ENCODE measurements at regions not wholly inside any gene's neighbourhood (a gene's known extent, or its start where the extent isn't known, plus 50 kb on each side); places are given as distances from the start of the nearest gene placed in this dataset.
"Not testable (repeated sequence)": the region's sequence is repeated elsewhere in the genome, so short reads cannot be mapped to it uniquely, and the experiment has no call there.

DNA sequence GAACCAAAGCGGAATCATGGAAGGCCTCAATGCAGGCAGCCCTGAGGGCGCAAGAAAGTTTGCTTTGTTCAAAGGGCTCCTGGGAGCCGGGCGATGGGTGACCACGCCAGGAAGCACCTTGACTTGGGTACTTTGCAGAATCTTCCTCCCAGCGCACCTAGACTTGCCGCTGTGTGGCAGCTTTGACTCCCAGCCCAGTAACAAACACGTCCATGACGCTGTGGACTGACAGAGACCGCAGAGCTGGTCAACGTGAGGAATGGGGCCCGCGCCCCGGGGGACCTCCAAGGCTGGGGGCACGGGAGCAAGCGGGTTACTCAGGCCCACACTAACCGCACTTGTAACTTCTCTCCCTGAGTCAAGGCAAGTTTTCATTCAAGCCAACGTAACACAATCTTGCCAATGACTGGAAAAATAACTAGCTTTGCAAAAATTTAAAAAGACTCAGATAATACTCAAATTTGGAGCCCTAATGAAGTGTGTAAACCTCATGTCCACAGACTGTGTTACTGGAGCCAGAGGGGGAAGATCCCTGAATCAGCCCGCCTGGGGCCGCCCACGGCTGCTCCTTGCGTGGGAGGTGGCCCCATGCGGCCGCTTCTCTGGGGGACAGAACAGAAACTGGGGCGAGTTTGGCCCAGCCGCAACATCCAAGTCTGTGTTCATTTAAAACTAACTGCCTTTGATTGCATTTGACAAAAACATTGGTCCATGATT is 130.8 kb downstream of the DNAJB6 start:
- no peak for DNase-seq

DNA sequence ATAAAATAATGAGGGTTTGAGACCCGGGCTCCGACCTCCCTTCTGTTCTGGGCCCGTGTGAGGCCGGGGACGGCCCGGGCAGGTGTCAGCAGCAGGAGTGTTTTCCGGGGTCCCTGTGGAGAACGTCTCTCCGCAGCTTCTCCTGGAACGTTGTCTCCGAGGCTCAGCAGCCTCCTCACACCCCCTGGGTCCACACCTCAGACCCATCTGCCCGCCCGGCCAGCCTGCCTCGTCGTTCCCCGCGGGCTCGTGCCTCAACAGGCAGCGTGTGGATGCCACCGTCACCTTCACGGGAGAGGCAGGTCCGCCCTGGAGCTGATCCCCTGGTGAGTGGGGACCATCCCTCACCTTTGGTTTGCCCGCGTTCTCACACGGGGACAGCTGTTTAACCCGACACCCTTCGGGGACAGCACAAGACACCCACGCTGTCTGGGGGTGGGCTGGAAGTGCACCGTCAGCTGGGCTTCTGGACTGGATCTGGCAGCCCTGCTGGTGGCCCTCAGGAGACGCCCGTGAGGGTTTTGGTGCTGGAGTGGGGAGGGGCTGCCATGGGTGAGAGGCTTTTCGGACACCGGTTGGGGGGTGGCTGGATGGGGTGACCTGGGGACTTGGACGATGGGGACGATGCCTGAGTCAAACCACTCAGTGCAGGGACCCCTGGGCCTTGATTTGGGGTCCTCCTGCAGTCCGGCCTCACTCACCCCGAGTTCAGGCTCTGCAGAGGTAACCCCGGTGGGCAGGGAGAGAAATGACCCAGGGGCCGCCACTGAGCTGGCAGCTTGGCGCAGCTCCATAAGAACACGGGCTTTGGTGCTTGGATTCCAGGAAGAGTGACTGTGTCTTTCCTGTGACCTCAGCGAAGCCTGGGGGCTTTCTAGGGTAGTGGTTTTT is 131.7 kb downstream of the DNAJB6 start:
- no peak for DNase-seq

DNA sequence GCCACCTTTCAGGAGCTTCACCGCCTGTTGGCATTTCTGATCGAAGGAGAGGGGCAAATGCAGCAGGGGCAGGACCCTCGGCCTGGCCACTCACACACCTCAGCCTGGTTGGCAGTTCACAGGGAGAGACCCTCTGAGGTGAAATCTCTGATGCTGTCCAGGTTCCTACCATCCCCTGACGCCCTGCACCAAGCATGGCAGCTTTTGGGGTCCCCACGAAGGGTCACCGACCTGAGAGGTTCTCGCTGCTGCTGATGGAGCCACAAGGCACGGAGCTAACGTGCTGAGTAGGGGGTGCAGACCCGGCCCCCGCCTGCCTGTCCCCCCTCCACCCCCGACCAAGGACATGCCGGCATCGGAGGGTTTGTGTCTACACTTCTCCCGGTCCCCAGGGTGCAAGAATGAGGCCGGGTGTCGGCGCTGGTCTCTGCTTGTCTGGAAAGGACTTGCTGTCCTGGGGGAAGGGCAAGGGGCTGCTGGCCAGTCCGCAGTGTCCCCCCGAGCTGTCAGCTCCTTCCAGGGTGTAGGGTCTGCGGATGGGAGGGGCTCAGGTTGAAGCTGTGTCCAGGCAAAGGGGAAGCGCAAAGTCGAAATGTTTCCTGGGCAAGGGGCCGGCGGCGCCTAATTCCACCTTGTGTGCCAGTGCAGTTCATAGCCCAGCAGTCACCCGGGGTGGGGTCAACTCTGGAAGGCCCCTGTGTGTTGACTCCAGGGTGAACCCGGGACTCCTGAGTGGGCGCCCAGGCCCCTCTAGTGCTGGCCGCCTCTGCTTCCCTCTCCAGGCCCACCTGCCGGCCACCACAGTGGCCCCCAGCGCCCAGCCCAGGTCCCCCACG is 132.6 kb downstream of the DNAJB6 start:
- no peak for DNase-seq

DNA sequence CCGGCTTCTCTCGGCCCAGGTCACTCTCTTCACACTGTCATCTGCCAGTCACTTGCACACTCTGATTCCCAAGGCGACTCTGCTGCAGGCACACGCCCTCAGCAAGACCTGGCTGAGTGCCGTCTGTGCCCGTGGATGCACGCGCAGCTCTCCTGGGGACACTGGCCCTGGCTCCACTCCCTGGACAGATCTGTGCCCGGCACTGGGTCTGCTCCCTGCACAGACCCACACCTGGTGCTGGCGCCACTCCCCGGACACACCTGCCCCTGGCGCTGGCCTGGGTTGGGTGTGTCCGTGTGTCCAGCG is 133.2 kb downstream of the DNAJB6 start:
- no peak for DNase-seq

DNA sequence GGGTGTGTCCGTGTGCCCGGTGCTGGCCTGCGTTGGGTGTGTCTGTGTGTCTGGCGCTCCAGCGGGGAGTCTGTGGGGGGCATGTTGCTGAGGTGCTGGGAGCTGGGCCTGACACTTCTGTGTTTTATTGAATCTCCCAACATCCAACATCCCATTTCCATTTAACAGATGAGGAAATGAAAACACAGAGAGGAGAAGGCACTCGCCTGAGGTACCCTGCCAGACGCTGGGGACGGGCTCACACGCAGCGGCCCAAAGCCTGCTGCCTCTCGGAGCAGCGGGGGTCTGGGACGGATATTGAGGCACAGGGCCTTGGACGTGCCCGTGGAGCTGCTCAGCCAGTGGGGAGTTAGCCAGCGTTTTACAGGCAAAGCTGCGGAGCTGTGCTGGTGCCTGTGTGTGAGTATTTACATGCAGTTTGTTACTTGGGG is 133.9 kb downstream of the DNAJB6 start:
- no peak for DNase-seq

DNA sequence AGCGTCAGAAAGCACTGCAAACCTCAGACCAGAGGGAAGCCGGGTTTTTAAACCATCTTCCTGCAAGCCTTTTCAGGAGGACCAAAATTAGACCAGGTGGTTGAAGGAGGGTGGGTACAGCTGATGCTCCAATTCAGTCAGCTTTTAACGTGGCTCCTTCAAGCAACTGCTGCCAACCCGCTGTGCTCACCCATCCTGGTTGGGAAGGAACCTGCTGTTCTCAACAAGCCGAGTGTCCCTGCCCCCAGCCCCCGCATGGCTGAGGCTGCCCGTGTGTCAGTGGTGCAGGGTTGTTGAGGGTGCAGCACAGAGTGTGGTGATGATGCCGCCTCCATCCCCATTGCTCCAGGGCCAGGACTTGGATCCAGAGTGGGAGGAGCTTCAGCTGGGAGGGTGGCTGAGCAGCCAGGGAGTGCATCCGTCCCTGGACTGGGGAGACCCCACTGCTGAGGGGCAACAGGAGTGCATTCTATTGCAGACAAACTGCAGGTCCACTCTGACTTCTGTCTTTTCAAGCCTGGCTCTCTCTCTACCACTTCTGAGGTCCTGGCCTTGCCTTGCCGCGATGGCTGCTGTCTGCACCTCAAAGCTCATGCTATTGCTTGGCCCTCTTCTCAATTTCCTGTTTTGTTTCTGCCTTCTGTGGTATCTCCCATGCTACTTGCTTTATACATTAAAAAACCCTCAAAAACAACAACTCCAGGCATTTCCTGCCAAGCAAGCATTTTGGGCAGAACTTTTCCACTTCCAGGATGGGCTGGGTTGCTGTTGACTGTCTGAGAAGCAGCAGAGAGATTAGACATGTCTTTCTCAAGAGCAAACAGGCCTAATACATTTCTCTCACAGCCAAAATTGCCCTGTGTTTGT is 134.7 kb downstream of the DNAJB6 start:
- peak; percentile 50 for DNase-seq

DNA sequence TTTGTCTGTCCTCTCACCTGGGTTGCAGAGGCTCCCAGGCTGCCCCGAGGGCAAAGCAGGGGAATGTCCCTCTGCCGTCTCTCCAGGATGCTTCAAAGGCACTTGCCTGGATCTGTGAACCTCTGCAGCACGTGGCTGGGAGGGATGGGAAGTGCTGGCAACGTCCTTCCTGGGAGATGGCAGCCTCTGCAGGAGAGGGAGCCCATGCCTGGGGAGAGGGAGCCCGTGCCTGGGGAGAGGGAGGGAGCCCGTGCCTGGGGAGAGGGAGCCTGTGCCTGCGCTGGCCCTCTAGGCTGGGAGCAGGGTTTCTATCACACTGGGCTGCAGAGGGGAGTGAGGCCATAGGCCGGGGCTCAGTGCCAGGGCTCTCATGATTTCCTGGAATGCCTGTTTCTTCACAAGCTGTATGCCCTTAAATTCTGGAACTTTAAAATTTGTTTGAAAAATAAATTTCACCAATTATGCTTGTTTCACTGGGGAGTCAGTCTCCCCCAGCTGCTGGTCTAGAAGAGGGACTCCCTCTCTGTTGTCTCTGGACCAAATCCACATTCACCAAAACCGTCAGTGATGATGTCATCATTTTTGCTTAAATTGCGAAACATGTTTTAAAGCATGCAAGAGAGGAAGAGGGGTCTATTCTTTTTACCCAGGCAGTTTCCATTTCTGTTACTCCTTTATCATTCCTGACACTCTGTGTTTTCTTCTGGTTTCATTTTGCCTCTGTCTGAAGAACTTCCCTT is 135.7 kb downstream of the DNAJB6 start:
- no peak for DNase-seq

DNA sequence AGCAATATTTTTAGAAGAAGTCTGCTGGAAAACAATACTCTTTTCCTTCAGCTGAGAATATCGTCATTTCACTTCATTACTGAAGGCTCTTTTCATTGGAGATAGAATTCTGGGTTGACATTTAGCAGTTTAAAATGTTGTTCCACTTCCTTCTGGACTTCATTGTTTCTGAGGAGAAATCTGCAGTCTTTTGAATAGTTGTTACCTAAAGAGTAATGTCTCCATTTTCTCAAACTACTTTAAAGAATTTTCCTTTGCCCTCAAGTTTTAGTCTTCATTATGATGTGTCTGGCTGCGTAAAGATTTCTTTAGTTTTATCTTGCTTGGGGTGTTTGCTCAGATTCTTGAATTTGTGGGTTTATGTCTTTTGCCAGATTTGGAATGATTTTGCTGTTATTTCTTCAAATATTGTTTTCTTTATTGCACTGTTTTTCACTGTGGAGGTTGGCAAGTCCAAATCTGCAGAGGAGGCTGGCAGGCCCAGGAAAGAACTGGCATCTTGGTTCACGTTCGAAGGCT is 136.3 kb downstream of the DNAJB6 start:
- no peak for DNase-seq

DNA sequence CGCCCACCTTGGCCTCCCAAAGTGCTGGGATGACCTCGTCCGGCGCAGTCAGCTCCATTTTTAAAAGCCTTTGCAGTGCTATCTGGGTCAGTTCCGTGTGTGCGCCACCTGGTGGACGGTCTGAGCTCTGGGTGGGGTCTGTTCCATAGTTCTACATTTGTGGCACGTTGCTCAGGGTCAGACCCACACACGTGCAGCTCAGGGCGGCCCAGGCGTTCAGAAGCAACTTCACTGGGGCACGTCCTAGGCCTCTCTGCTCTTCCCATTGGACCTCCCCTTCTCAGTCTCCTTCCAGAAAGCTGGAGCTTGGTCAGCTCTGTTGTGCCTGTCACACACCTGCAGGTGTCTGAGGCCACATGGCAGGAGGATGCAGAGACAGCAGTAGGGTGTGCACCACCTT is 137.9 kb downstream of the DNAJB6 start:
- DNase-seq = peak; percentile 11

DNA sequence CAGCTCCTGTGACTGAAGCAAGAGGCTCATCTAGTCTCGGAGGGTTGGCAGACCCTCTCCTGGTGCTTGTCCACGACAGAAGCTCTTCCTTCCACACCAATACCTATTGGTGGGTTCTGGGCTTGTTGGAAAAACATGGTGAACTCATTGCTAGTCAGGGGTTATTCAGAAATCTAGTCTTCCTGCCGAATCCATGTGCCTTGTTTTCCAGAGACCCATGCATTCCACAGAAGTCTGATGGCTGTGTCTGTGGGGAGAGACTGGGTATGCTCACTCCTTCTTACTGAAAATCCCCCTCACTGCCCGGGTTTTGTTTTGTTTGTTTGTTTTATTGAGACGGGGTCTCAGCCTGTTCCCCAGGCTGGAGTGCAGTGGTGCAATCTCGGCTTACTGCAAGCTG is 138.3 kb downstream of the DNAJB6 start:
- DNase-seq = no peak

DNA sequence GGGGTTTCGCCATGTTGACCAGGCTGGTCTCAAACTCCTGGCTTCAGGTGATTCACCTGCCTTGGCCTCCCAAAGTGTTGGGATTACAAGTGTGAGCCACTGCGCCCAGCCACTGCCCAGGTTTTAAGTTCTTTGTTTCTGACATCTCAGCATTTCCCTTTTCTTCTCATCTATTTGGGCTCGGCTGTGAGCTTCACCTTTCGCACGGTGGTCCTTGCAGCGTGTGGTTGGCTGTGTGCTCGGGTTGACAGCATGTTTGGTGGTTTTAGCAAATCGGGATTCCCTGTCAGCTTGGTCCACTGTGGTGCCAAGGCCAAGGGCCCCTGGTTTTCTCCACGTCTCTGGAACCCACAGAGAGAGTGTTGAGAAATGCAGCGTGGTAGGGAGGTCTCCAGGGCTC is 138.8 kb downstream of the DNAJB6 start:
- no peak for DNase-seq

DNA sequence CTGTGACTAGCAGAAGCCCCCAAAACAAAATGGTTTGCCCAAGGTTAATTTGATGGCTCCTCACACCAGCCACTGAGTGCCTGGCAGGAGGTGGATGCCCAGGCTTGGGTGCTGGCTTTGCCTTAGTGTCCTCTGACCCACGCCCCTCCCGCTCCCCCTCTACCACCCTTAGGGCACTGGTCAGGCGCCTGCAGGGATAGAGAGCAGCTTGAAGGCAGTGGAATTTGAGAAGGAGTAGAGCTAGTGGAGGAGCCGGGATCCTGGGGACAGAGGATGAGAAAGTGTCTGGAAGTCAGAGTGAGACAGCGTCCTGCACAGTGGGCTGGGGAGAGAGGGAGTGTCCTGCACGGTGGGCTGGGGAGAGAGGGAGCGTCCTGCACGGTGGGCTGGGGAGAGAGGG is 139.4 kb downstream of the DNAJB6 start:
- no peak for DNase-seq

DNA sequence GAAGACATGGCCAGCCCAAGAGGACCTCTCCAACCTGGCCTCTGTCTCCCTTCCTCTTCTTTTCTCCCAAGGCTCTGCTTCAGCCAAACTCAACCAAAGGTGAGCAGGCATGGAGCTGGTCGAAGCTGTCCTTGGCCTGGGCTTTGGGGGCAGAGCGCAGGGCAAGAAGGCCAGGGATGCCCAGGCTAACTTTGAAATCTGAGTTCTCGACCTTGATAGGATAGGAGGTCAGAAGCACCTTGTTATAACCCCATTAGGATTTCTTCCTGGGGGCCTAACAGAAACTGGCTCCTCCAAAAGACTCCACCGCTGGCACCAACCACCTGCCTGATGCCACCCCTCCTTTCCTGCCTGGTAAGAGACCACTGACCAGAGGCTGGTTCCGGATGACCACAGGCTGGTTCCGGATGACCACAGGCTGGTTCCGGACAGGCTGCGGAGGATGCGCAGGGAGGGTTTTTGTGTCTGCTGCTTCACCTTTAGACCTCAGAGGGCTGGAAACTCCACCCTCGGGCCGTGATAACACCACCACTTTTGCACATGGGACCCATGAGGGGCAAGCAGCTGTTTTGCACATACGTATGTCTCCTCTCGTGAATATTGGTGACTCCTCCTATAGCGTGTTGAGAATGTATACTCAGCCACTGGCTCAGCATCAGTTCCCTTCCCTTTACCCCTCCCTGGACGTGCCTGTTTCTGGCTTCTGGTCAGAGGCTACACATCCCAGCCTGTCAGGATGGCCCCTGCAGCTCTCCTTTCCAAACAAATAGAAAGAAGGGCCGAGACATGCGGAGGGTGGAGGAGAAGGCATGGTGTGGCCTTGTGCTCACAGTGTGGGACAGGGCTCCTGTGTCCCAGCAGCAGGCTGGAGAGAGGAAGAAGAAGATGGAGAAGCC is 140.1 kb downstream of the DNAJB6 start:
- no peak for DNase-seq

DNA sequence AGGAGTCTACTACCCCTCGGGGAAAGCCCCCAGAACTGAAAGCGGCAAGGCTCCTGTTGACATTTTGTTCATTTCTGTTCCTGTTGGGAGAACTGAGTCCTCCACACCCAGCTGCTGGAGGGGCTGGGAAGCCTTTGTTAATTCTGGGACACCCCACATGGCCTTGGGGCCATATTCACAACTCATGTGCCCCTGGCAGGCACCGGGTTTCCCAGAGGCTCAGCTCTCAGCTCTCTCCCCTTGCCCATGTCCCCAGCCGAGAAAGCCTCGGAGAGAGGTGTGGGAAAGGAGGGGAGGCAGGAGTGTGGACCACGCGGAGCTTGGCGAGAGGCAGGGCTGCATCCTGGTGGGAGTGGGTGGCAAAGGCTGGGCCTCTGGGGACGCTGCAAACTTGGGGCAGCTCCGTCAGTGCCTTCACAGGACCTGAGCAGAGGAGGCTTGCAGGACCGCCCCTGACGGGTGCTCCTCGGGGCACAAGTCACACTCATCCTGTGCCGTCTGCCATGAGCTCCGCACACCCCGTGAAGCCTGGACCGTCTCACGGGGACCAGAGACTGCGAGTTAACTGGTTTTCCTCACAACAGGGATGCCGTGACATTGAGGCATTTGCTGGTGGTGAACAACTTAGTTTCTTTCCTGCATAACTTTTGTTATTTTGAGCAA is 140.9 kb downstream of the DNAJB6 start:
- DNase-seq = peak; percentile 6

DNA sequence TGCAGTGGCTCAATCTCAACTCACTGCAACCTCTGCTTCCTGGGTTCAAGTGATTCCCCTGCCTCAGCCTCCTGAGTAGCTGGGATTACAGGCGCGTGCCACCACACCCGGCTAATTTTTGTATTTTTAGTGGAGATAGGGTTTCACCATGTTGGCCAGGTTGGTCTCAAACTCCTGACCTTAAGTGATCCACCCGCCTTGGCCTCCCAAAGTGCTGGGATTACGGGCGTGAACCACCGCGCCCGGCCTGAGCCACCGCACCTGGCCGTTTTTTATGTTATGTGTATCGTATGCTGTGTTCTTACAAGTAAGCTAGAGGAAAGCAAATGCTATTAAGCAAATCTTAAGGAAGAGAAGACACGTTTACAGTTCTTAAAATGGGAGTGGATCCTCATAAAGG is 141.8 kb downstream of the DNAJB6 start:
- DNase-seq = not testable (repeated sequence)

DNA sequence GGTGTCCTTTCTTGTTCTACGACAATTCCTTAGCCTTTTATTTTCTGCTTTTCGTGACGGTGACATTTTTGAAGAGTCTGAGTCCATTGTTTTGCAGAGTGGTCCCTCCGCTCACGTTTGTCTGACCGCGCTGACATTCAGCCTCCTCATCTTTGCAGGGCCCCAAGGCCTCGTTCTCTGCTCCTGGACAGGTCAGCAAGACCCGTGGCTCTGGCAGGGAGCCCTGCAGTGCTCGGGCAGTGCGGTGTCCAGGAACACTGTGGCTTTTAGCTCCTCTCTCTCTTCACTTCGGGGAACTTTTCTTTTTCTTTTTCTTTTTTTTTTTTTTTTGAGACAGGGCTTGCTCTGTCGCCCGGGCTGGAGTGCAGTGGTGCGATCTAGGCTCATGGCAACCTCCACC is 142.5 kb downstream of the DNAJB6 start:
- no peak for DNase-seq

DNA sequence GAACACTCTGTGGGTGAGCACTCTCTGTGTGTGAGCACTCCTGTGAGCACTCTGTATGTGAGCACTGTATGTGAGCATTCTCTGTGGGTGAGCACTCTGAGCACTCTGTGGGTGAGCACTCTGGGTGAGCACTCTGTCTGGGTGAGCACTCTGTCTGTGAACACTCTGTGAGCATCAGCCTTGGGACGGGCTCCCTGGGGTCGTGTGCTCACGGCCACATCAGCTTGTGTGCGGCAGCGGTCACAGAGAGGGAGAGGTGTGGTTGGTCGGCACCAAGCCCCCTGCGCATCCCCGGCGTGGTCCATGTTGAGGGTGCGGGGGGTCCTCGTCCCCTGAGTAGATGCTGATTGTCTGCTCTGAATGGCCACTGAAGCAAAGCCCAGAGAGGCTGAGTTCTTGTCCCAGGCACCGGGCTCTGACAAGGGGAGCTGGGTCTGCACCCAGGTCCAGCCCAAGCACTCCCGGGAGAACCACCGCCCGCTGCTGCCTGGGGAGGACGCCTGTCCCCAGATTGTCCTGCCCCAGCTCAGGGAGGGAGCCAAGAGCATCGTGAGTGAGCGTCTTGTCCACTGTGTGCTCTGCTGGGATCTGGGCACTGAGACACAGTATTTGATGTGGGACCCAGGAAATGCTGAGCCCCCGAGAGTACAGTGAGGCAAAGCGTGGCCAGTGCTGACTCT is 143.7 kb downstream of the DNAJB6 start:
- DNase-seq = no peak

DNA sequence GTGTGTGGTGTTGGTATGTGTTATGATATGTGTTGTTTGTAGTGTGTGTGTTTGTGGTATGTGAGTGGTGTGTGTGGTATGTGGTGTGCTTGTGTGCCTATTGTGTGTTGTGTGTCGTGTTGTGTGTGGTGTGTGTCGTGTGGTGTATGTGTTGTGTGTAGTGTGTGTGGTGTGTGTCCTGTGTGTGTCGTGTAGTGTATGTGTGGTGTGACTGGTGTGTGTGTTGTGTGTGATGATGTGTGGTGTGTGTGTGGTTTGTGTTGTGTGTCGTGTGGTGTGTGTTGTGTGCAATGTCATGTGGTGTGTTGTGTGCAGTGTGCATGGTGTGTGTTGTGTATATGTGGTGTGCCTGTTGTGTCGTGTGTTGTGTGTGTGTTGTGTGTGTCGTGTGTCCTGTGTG is 144.6 kb downstream of the DNAJB6 start:
- DNase-seq = no peak

DNA sequence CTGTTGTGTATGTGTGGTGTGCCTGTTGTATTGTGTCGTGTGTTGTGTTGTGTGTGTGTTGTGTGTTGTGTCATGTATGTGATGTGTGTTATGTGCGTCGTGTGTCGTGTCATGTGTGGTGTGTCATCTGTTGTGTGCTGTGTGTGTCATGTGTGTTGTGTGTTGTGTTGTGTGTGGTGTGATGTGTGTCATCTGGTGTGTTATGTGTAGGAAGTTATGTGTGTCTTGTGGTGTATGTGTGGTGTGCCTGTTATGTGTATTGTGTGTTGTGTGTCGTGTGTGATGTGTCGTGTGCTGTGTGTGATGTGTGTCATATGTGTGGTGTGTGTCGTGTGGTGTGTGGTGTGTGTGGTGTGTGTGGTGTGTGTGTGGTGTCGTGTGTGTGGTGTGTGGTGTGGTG is 145.2 kb downstream of the DNAJB6 start:
- no peak for DNase-seq

All from CD4-positive, alpha-beta T cell treated with Interleukin-4 for 4 hours (primary cell).